Mammary epithelial cell (primary cell): ENCODE measurements at regions not wholly inside any gene's neighbourhood (a gene's known extent, or its start where the extent isn't known, plus 50 kb on each side); places are given as distances from the start of the nearest gene placed in this dataset.

Source experiments
- CTCF ChIP-seq, 2 donors: IDR thresholded peaks in 1 of 2; conservative IDR thresholded peaks in 1 of 2; 2 replicates each; pipeline ENCODE4 v1.5.1; 2011 to 2012; ENCODE audit warnings: inconsistent platforms in 2 of 2, low read length in 2 of 2, mild to moderate bottlenecking in 2 of 2, control low read depth in 1 of 2, low read depth in 1 of 2; ENCODE audit not compliant: insufficient read depth in 1 of 2; ENCODE audit errors: extremely low read depth in 1 of 2
- EZH2 ChIP-seq: IDR thresholded peaks from 2 replicates; pipeline ENCODE4 v1.6.1; 2012; ENCODE audit warnings: low read length, inconsistent platforms, borderline replicate concordance

- TF ChIP-seq CTCF (conservative IDR thresholded peaks at IDR 0.05 in 1 of 2, IDR thresholded peaks at IDR 0.05 in 1 of 2; ENCODE audit: extremely low read depth in 1 of 2, insufficient read depth in 1 of 2, low read depth in 1 of 2, low read length in 2 of 2) (no peak), EZH2 (no peak)
Measured at GRCh38 chr10:106405141-106405540, 759.4 kb downstream of the SORCS1 start.
